ENCODE measurements at regions not wholly inside any gene's neighbourhood (a gene's known extent, or its start where the extent isn't known, plus 50 kb on each side); places are given as distances from the start of the nearest gene placed in this dataset.

DNA sequence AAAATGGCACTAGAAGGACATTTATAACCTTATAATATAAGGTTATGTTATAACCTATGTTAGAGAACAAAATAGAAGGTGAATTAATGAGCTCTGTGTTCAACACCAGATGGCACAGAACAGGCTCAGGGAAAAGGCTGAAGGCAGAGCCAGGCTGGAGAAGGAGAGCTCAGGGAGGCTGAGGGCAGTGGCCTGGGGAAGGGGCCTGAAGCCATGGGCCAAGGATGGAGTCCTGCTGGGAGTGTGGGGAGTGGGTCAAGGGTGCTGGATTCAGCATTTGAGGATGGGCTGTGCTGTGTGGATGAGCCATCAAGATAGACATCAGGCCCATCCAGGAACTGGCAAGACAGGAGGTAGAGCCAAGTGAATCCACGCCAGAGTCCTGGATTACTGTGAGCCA lies 218.8 kb downstream of the ZNF248 start:
- Histone ChIP-seq H3K4me1 (no peaks in the 10 kb centered on the region), H3K9me3 (peaks cover 0 to 7% (median 0%) of the 10 kb centered on the region in 4 donors), H3K4me3 (no peak overlapping the region), H3K36me3 (no peaks in the 10 kb centered on the region), H3K27me3 (no peaks in the 10 kb centered on the region), H3K27ac (no peak overlapping the region)
- no peak for DNase-seq
- TF ChIP-seq, protein P1, sequence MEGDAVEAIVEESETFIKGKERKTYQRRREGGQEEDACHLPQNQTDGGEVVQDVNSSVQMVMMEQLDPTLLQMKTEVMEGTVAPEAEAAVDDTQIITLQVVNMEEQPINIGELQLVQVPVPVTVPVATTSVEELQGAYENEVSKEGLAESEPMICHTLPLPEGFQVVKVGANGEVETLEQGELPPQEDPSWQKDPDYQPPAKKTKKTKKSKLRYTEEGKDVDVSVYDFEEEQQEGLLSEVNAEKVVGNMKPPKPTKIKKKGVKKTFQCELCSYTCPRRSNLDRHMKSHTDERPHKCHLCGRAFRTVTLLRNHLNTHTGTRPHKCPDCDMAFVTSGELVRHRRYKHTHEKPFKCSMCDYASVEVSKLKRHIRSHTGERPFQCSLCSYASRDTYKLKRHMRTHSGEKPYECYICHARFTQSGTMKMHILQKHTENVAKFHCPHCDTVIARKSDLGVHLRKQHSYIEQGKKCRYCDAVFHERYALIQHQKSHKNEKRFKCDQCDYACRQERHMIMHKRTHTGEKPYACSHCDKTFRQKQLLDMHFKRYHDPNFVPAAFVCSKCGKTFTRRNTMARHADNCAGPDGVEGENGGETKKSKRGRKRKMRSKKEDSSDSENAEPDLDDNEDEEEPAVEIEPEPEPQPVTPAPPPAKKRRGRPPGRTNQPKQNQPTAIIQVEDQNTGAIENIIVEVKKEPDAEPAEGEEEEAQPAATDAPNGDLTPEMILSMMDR (IDR thresholded peaks at IDR 0.05) = no peak
- no peak for TF ChIP-seq POLR2A (IDR thresholded peaks at IDR 0.05)

DNA sequence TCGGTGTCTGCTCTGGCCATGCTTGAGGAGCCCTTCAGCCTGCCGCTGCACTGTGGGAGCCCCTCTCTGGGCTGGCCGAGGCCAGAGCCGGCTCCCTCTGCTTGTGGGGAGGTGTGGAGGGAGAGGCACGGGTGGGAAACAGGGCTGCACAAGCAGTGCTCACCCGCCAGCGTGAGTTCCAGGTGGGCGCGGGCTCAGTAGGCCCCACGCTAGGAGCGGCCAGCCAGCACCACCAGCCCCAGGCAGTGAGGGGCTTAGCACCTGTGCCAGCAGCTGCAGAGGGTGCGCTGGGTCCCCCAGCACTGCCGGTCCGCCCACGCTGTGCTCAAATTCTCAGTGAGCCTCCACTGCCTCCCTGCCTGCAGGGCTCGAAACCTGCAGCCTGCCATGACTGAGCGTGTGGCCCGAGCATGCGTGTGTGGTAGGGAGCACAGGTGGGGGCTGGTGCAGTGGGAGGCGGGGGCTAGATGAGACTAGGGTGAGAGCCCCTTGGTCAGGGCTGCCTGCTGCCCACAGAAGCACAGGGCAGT lies 223.0 kb downstream of the ZNF248 start:
- no peaks in the 10 kb centered on the region for H3K27me3 ChIP-seq
- H3K4me1 ChIP-seq = no peaks in the 10 kb centered on the region
- DNase-seq = no peak
- peaks cover 0 to 7% (median 0%) of the 10 kb centered on the region in 4 donors for H3K9me3 ChIP-seq
- TF ChIP-seq POLR2A (IDR thresholded peaks at IDR 0.05) = no peak
- TF ChIP-seq, protein P1 (IDR thresholded peaks at IDR 0.05) = no peak
- H3K27ac ChIP-seq = no peak overlapping the region
- no peak overlapping the region for H3K4me3 ChIP-seq
- H3K36me3 ChIP-seq = no peaks in the 10 kb centered on the region

DNA sequence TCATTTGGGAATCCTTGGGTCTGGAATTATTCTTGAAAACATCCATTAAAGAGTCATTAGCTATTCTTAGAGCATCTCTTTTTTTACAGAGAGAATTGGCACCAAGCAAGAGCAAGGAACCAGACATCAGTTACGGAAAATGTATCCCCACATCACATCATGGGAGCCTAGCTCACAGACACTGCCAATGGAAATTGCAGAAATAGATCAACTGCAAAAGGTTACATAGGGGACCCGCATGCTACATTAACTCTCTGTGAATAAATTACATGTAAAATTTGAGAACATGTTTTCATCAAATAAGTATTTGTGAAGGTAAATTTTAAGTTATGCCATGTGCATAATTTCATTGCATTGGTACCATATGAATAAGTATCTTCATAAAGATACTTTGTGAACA lies 224.8 kb downstream of the ZNF248 start:
- DNase-seq = no peak
- Histone ChIP-seq H3K36me3 (no peaks in the 10 kb centered on the region), H3K27me3 (no peaks in the 10 kb centered on the region), H3K4me3 (no peak overlapping the region), H3K4me1 (no peaks in the 10 kb centered on the region), H3K9me3 (peaks cover 0 to 7% (median 0%) of the 10 kb centered on the region in 4 donors), H3K27ac (no peak overlapping the region)
- TF ChIP-seq, protein P1 (IDR thresholded peaks at IDR 0.05) = no peak
- TF ChIP-seq POLR2A (IDR thresholded peaks at IDR 0.05) = no peak

GRCh38 chr10:37623506-37623905 lies 233.9 kb downstream of the ZNF248 start:
- Histone ChIP-seq H3K4me3 (no peak overlapping the region), H3K27me3 (no peaks in the 10 kb centered on the region), H3K27ac (no peak overlapping the region), H3K36me3 (no peaks in the 10 kb centered on the region), H3K4me1 (no peaks in the 10 kb centered on the region), H3K9me3 (peaks cover 0 to 6% (median 0%) of the 10 kb centered on the region in 4 donors)
- TF ChIP-seq POLR2A (IDR thresholded peaks at IDR 0.05) = no peak
- no peak for DNase-seq

- H3K9me3 ChIP-seq = peaks cover 0 to 2% (median 0%) of the 10 kb centered on the region in 4 donors
- DNase-seq = no peak
- no peak overlapping the region for H3K4me3 ChIP-seq
- no peaks in the 10 kb centered on the region for H3K4me1 ChIP-seq
- H3K27me3 ChIP-seq = no peaks in the 10 kb centered on the region
- H3K27ac ChIP-seq = no peak overlapping the region
- TF ChIP-seq POLR2A (IDR thresholded peaks at IDR 0.05) = no peak
- TF ChIP-seq, protein P1 (IDR thresholded peaks at IDR 0.05) = no peak
- H3K36me3 ChIP-seq = no peaks in the 10 kb centered on the region
These were observed 238.1 kb downstream of the ZNF248 start for GRCh38 chr10:37619336-37619735.

DNA sequence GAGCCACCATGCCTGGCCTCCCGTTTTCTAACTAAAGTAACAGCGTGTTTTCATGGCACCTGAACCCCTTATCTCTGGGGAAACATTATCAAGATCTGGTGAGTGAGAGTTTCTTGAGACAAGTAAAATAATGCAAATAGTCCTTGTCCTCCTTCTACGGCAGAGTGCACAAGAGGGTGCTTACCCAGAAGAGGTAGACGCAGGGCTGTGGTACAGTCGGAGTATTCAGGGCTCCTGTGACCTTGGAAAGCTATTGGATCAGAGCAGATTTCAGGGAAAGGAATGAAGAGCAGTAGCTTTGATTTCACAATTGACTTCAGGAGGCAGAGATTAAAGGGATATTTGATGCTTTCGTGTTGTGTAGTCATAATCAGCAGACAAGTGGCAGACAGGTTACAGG lies 269.1 kb downstream of the ZNF248 start:
- no peak for DNase-seq
- H3K4me3 ChIP-seq = no peak overlapping the region
- H3K9me3 ChIP-seq = no peaks in the 10 kb centered on the region
- H3K36me3 ChIP-seq = no peaks in the 10 kb centered on the region
- TF ChIP-seq, protein P1 (IDR thresholded peaks at IDR 0.05) = no peak
- no peaks in the 10 kb centered on the region for H3K4me1 ChIP-seq
- no peaks in the 10 kb centered on the region for H3K27me3 ChIP-seq
- H3K27ac ChIP-seq = no peak overlapping the region

Data from Peyer's patch (tissue), 4 donors.